Caco-2 (cell line): ENCODE measurements at regions not wholly inside any gene's neighbourhood (a gene's known extent, or its start where the extent isn't known, plus 50 kb on each side); places are given as distances from the start of the nearest gene placed in this dataset.

Source experiments
- BruUV-seq: library from RNA; stranded (reverse); fragments of 400-500 nt; replicated peaks from 2 replicates; lab custom pipeline; 2021; lab: Mats Ljungman, UMichigan
- CTCF ChIA-PET: fragments of 300-600 bp; sonication (Branson Sonifier 250); formaldehyde crosslinking; loops from one replicate; lab custom pipeline; 2022; ENCODE audit warnings: antibody characterized with exemption; lab: Charles Lee
- POLR2A ChIA-PET: fragments of 300-600 bp; sonication (Branson Sonifier 250); formaldehyde crosslinking; loops from one replicate; lab custom pipeline; 2022; ENCODE audit warnings: antibody characterized with exemption; lab: Charles Lee
- DNase-seq, 2 experiments: peaks; one replicate each; pipeline versions ENCODE4 v3.0.0 to v3.0.0-alpha.2; 2020 to 2022
- H3K27me3 ChIP-seq: replicated peaks from 2 replicates; pipeline ENCODE4 v1.6.0; 2011; ENCODE audit warnings: low read length; ENCODE audit not compliant: control insufficient read depth, insufficient read depth
- H3K36me3 ChIP-seq: 2 replicates; pipeline ENCODE4 v1.5.1; 2011; ENCODE audit warnings: low read length; ENCODE audit not compliant: control insufficient read depth, insufficient read depth
- H3K4me1 ChIP-seq: fragments of 250-450 bp; sonication (Bioruptor Pico); 2 replicates; pipeline ENCODE4 v1.5.1; 2020; ENCODE audit warnings: mild to moderate bottlenecking
- H3K4me3 ChIP-seq: 2 replicates; pipeline ENCODE4 v1.5.1; 2011; ENCODE audit warnings: low read depth, mild to moderate bottlenecking, control low read depth, low read length
- H3K9me3 ChIP-seq: fragments of 250-450 bp; sonication (Bioruptor Pico); 2 replicates; pipeline ENCODE4 v1.5.1; 2020; ENCODE audit warnings: mild to moderate bottlenecking, moderate library complexity
- H3K27ac Mint-ChIP-seq: one replicate; pipeline ENCODE4 v1.8.0; 2022; ENCODE audit warnings: mixed read lengths; ENCODE audit not compliant: unreplicated experiment
- H3K27me3 Mint-ChIP-seq: one replicate; pipeline ENCODE4 v1.8.0; 2022; ENCODE audit warnings: mixed read lengths; ENCODE audit not compliant: insufficient read depth, unreplicated experiment
- H3K36me3 Mint-ChIP-seq: one replicate; pipeline ENCODE4 v1.8.0; 2022; ENCODE audit warnings: mild to moderate bottlenecking, mixed read lengths; ENCODE audit not compliant: insufficient read depth, unreplicated experiment
- H3K4me1 Mint-ChIP-seq: one replicate; pipeline ENCODE4 v1.8.0; 2022; ENCODE audit warnings: low read depth, mixed read lengths; ENCODE audit not compliant: unreplicated experiment
- H3K4me3 Mint-ChIP-seq: one replicate; pipeline ENCODE4 v1.8.0; 2022; ENCODE audit warnings: mild to moderate bottlenecking, moderate library complexity, mixed read lengths; ENCODE audit not compliant: unreplicated experiment
- H3K9me3 Mint-ChIP-seq: one replicate; pipeline ENCODE4 v1.8.0; 2022; ENCODE audit warnings: mixed read lengths; ENCODE audit not compliant: unreplicated experiment
- CTCF ChIP-seq, 2 experiments: fragments of 200-600 bp in 1 of 2; IDR thresholded peaks; 1 replicate in 1 of 2; 2 replicates in 1 of 2; pipeline versions ENCODE4 v1.5.1 to v1.8.0; 2011 to 2022; ENCODE audit warnings: antibody characterized with exemption in 1 of 2, control low read depth in 1 of 2, inconsistent platforms in 1 of 2, low read depth in 1 of 2, low read length in 1 of 2, mild to moderate bottlenecking in 1 of 2, moderate library complexity in 1 of 2; ENCODE audit not compliant: insufficient read depth in 1 of 2, severe bottlenecking in 1 of 2, unreplicated experiment in 1 of 2
- intact Hi-C: fragments of 100-400 bp; cut with micrococcal nuclease; formaldehyde crosslinking; loops from one replicate; pipeline ENCODE4 v1.10.0; 2022; ENCODE audit not compliant: unreplicated experiment

- DNase-seq, result no peak
- POLR2A ChIA-PET, result no interaction called here
- H3K4me1 Mint-ChIP-seq, result no peaks in the 10 kb centered on the region
- no TSS peak for BruUV-seq
- CTCF ChIA-PET, result no interaction called here
- H3K27me3 Mint-ChIP-seq, result peaks cover 12% of the 10 kb centered on the region
- TF ChIP-seq CTCF (IDR thresholded peaks at IDR 0.05; ENCODE audit: insufficient read depth in 1 of 2, low read depth in 1 of 2, low read length in 1 of 2, severe bottlenecking in 1 of 2, unreplicated experiment in 1 of 2), result no peak
- no peaks in the 10 kb centered on the region for H3K36me3 Mint-ChIP-seq
- no peaks in the 10 kb centered on the region for H3K36me3 ChIP-seq
- H3K27me3 ChIP-seq, result no peaks in the 10 kb centered on the region
- H3K9me3 ChIP-seq, result no peaks in the 10 kb centered on the region
- H3K4me3 ChIP-seq, result no peak overlapping the region
- intact Hi-C loops, result no loop called here
- H3K4me3 Mint-ChIP-seq, result no peak overlapping the region
- H3K27ac Mint-ChIP-seq, result no peak overlapping the region
- no peaks in the 10 kb centered on the region for H3K9me3 Mint-ChIP-seq
- no peaks in the 10 kb centered on the region for H3K4me1 ChIP-seq
Measured at GRCh38 chr7:42794673-42795072, 117.2 kb downstream of the C7orf25 start.

- Mint-ChIP-seq H3K27ac (no peak overlapping the region), H3K4me1 (no peaks in the 10 kb centered on the region), H3K4me3 (no peak overlapping the region), H3K9me3 (no peaks in the 10 kb centered on the region), H3K27me3 (peaks cover 12% of the 10 kb centered on the region), H3K36me3 (no peaks in the 10 kb centered on the region)
- intact Hi-C loops, result no loop called here
- ChIA-PET POLR2A (no interaction called here), CTCF (no interaction called here)
- Histone ChIP-seq H3K9me3 (no peaks in the 10 kb centered on the region), H3K27me3 (no peaks in the 10 kb centered on the region), H3K4me3 (no peak overlapping the region), H3K4me1 (no peaks in the 10 kb centered on the region), H3K36me3 (no peaks in the 10 kb centered on the region)
- no peak for TF ChIP-seq CTCF (IDR thresholded peaks at IDR 0.05; ENCODE audit: insufficient read depth in 1 of 2, low read depth in 1 of 2, low read length in 1 of 2, severe bottlenecking in 1 of 2, unreplicated experiment in 1 of 2)
- DNase-seq, result no peak
- BruUV-seq, result no TSS peak
Measured at GRCh38 chr7:42792841-42793240, 119.0 kb downstream of the C7orf25 start.

- peaks cover 6% of the 10 kb centered on the region for H3K27me3 Mint-ChIP-seq
- POLR2A ChIA-PET, result no interaction called here
Measured at GRCh38 chr7:42790196-42790595, 121.7 kb downstream of the C7orf25 start.

More at GRCh38 chr7:42790196-42790595, 121.7 kb downstream of the C7orf25 start:
- no TSS peak for BruUV-seq
- H3K9me3 ChIP-seq, result no peaks in the 10 kb centered on the region
- CTCF ChIA-PET, result no interaction called here
- H3K4me3 ChIP-seq, result no peak overlapping the region
- Mint-ChIP-seq H3K4me3 (no peak overlapping the region), H3K9me3 (no peaks in the 10 kb centered on the region), H3K36me3 (no peaks in the 10 kb centered on the region), H3K27ac (no peak overlapping the region), H3K4me1 (no peaks in the 10 kb centered on the region)
- no peaks in the 10 kb centered on the region for H3K27me3 ChIP-seq
- no peaks in the 10 kb centered on the region for H3K36me3 ChIP-seq
- DNase-seq, result no peak
- no peak for TF ChIP-seq CTCF (IDR thresholded peaks at IDR 0.05; ENCODE audit: insufficient read depth in 1 of 2, low read depth in 1 of 2, low read length in 1 of 2, severe bottlenecking in 1 of 2, unreplicated experiment in 1 of 2)
- no peaks in the 10 kb centered on the region for H3K4me1 ChIP-seq
- intact Hi-C loops, result no loop called here
